ENCODE measurements at regions not wholly inside any gene's neighbourhood (a gene's known extent, or its start where the extent isn't known, plus 50 kb on each side); places are given as distances from the start of the nearest gene placed in this dataset.
"Not testable (repeated sequence)": the region's sequence is repeated elsewhere in the genome, so short reads cannot be mapped to it uniquely, and the experiment has no call there.

DNA sequence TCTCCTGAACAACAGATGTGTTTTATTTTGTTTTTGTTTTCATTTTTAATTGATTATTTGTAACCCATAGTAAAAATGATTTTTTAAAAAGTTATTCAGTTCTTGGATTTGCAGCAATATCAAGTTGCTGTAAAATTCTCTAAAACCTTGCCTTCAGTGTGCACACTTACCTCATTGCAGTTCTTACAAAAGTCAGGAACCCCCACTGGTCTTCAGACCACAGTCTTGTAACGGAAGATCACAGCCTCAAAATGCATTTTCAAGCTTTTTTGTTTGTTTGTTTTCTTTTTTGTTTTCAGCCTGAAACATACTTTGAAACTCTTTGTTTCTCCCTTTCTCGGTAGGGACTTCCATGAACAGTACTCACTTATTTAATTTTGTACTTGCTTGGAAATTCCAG is 1012.8 kb upstream of the GYPC start:
- no peak overlapping the region for H3K4me3 ChIP-seq (ENCODE audit: low read length)
- TF ChIP-seq, protein P1, sequence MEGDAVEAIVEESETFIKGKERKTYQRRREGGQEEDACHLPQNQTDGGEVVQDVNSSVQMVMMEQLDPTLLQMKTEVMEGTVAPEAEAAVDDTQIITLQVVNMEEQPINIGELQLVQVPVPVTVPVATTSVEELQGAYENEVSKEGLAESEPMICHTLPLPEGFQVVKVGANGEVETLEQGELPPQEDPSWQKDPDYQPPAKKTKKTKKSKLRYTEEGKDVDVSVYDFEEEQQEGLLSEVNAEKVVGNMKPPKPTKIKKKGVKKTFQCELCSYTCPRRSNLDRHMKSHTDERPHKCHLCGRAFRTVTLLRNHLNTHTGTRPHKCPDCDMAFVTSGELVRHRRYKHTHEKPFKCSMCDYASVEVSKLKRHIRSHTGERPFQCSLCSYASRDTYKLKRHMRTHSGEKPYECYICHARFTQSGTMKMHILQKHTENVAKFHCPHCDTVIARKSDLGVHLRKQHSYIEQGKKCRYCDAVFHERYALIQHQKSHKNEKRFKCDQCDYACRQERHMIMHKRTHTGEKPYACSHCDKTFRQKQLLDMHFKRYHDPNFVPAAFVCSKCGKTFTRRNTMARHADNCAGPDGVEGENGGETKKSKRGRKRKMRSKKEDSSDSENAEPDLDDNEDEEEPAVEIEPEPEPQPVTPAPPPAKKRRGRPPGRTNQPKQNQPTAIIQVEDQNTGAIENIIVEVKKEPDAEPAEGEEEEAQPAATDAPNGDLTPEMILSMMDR (conservative IDR thresholded peaks at IDR 0.05; ENCODE audit: low read depth, low read length) = no peak
- no peak for DNase-seq (ENCODE audit: low read depth)

DNA sequence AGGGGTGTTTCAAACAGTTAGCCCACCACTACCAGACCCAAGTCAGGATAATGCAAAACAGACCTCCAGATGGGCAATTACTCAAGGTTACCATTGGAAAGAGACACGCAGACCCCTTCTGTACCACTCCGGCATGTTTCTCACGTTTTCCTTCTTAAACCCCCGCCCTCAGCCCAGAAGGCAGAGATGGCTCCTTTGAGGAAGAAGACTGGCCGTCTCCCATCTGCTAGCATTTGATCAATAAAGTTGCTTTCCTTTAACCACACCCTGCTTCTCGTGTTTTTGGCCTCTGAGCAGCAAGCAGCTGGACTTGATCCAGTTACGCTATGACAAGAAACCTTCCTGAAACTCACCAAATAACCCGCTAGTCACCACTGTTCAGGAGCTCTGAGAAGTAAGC is 1012.4 kb upstream of the GYPC start:
- TF ChIP-seq, protein P1 (conservative IDR thresholded peaks at IDR 0.05; ENCODE audit: low read depth, low read length) = no peak
- H3K4me3 ChIP-seq (ENCODE audit: low read length) = no peak overlapping the region
- no peak for DNase-seq (ENCODE audit: low read depth)

DNA sequence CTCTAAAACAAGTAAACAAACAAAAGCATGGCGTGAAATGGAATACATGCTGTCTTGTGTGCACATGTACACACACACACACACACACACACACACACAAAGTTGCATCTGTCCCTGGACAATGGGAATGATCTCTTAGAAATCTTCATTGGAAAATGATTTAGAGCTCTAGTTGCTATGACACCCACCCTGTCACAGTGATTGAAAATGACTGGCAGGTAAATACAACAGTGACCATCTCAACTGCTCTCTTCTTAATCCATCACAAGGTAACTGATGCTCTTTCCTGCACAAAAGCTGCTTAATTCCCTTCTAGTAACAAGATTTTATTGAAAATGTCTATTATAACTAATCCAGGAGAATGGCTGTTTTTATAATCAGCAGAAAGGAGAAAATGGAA is 1011.7 kb upstream of the GYPC start:
- TF ChIP-seq, protein P1 (conservative IDR thresholded peaks at IDR 0.05; ENCODE audit: low read depth, low read length) = no peak
- H3K4me3 ChIP-seq (ENCODE audit: low read length) = no peak overlapping the region
- DNase-seq (ENCODE audit: low read depth) = no peak

DNA sequence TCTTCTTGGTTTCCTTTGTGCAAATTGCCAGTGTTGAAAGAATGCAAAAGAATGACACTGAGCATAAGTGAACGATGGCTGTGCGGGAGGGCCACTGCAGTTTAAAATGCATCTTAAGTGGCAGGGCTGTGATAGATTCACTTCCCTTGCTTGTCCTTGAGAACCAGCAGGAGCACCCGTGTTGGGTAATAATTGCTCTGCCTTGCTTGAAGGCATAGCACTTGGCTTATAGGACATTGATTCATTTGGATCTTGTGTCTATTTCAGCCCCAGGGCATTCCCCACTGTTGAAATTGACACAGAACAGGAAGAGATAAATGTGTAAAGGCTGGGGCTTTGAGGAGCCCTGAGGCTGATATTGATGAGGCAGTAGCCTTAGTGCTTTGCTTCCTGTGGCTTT is 1003.7 kb upstream of the GYPC start:
- DNase-seq (ENCODE audit: low read depth) = no peak
- H3K4me3 ChIP-seq (ENCODE audit: low read length) = no peak overlapping the region
- TF ChIP-seq, protein P1 (conservative IDR thresholded peaks at IDR 0.05; ENCODE audit: low read depth, low read length) = no peak

DNA sequence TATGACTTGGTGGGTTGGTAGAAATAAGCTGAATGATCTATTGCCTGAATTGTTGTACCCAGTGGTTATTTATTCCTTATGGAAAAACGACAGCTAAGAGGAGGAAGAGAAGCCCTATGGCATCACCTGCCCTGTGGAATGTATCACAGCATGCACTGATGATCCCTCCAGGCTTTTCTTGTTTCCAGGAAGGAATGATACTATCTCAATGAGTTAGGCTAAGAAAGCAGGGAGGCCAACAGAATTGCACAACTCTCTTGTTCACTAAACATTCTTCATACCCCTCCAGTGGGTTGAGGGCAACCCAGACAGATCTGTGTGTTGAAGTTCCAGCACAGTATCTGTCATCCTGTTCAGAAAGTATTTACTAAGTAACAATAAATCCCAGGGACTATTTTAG is 1001.7 kb upstream of the GYPC start:
- TF ChIP-seq, protein P1 (conservative IDR thresholded peaks at IDR 0.05; ENCODE audit: low read depth, low read length) = no peak
- no peak for DNase-seq (ENCODE audit: low read depth)
- no peak overlapping the region for H3K4me3 ChIP-seq (ENCODE audit: low read length)

DNA sequence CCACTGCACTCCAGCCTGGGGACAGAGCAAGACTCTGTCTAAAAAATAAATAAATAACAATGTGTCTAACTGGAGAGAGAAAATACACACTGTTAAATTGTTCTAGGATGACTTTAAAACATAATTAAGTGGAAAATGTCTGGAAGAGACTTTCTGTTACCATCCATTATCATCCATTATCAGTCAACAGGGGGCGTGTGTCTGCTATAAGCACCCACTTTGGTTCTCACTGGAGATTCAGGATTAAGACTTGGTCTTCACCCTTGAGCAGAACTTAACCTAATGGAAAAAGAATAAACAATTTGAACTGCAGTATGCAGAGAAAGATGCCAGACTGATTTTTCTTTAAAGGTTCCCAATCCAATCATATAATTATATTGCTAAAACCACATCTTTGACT is 999.8 kb upstream of the GYPC start:
- no peak overlapping the region for H3K4me3 ChIP-seq (ENCODE audit: low read length)
- no peak for DNase-seq (ENCODE audit: low read depth)
- TF ChIP-seq, protein P1 (conservative IDR thresholded peaks at IDR 0.05; ENCODE audit: low read depth, low read length) = no peak

DNA sequence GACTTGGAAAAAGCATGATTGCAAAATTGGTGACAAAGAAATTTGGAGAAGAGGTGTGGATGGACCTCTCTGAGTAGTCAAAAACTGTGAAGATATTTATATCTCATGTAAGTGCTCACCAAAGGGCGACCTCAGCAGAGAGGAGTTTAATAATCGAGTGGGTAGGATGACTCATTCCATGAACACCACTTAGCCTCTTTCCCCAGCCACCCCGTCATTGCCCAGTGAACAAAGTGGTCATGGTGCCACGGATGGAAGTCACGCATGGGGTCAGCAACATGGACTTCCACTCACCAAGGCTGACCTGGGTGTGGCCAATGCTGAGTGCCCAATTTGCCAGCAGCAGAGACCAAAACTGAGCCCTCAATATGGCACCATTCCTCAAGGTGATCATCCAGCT is 997.4 kb upstream of the GYPC start:
- DNase-seq (ENCODE audit: low read depth) = no peak
- TF ChIP-seq, protein P1 (conservative IDR thresholded peaks at IDR 0.05; ENCODE audit: low read depth, low read length) = no peak
- no peak overlapping the region for H3K4me3 ChIP-seq (ENCODE audit: low read length)

DNA sequence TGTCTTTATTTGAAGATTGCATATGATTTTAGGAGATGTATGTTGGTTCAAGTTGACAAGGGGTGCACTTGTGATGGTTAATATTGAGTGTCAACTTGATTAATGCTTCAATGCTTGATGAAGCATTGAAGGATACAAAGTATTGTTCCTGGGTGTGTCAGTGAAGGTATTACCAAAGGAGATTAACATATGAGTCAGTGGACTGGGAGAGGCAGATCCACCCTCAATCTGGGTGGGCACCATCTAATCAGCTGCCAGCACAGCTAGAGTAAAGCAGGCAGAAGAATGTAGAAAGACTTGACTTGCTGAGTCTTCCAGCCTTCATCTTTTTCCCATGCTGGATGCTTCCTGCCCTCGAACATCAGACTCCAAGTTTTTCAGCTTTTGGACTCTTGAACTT is 995.6 kb upstream of the GYPC start:
- not testable (repeated sequence) for H3K4me3 ChIP-seq (ENCODE audit: low read length); DNase-seq (ENCODE audit: low read depth)
